GM12878 (cell line): ENCODE measurements at regions not wholly inside any gene's neighbourhood (a gene's known extent, or its start where the extent isn't known, plus 50 kb on each side); places are given as distances from the start of the nearest gene placed in this dataset.

ENCODE experiments used
- EZH2 ChIP-seq: IDR thresholded peaks from 2 replicates; pipeline ENCODE4 v1.6.1; 2012; ENCODE audit warnings: low read depth, mild to moderate bottlenecking, control low read depth, inconsistent platforms, low read length, borderline replicate concordance; ENCODE audit not compliant: control insufficient read depth
- HDAC2 ChIP-seq: fragments of 200-600 bp; sonication (generic); IDR thresholded peaks from 2 replicates; pipeline ENCODE4 v1.6.1; 2017
- MXI1 ChIP-seq: fragments of 150-350 bp; IDR thresholded peaks from 2 replicates; pipeline ENCODE4 v1.6.1; 2011; ENCODE audit warnings: low read depth, mild to moderate bottlenecking, inconsistent platforms, low read length, improper control_type of control experiment
- NFYB ChIP-seq: IDR thresholded peaks from 2 replicates; pipeline ENCODE4 v1.6.1; 2011; ENCODE audit warnings: low read depth, mild to moderate bottlenecking, low read length, improper control_type of control experiment, moderate library complexity; ENCODE audit not compliant: insufficient read depth
- RCOR1 ChIP-seq: conservative IDR thresholded peaks from 2 replicates; pipeline ENCODE4 v1.6.1; 2012; ENCODE audit warnings: low read depth, low read length, improper control_type of control experiment
- SMC3 ChIP-seq: IDR thresholded peaks from 2 replicates; pipeline ENCODE4 v1.6.1; 2011; ENCODE audit warnings: low read length, improper control_type of control experiment, borderline replicate concordance
- TCF12 ChIP-seq: IDR thresholded peaks from 2 replicates; pipeline ENCODE4 v1.6.1; 2011; ENCODE audit warnings: low read depth, mild to moderate bottlenecking, low read length
- ZNF274 ChIP-seq: IDR thresholded peaks from one replicate; pipeline ENCODE4 v1.8.0; 2011; ENCODE audit not compliant: insufficient read length, insufficient read depth
- TF ChIP-seq, protein P1 (sequence below), 3 experiments: IDR thresholded peaks in 2 of 3; conservative IDR thresholded peaks in 1 of 3; 2 replicates each; pipeline ENCODE4 v1.5.1; 2011; ENCODE audit warnings: low read depth in 3 of 3, low read length in 3 of 3, mild to moderate bottlenecking in 3 of 3, control low read depth in 2 of 3, moderate library complexity in 2 of 3, inconsistent platforms in 1 of 3, mixed read lengths in 1 of 3; ENCODE audit not compliant: control insufficient read depth in 2 of 3, insufficient read depth in 1 of 3; ENCODE audit errors: extremely low read depth in 1 of 3

DNA sequence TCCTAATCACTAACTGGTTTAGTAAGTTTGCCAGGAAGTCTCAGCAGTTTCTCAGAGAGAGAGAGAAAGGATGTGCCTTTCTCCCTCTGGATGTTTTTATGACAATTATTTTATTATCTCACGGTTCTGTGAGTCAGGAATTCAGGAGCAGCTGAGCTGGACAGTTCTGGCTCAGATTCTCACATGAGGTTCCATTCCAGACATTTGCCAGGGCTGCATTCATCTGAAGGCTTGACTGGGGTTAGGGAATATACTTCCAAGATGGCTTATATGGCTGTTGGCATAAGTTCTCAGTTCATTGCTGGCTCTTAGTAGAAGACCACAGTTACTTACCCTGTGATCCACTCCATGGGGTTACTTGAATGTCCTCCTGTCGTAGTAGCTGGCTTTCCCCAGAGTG is 101.2 kb upstream of the ATF7IP start:
- TF ChIP-seq, protein P1, sequence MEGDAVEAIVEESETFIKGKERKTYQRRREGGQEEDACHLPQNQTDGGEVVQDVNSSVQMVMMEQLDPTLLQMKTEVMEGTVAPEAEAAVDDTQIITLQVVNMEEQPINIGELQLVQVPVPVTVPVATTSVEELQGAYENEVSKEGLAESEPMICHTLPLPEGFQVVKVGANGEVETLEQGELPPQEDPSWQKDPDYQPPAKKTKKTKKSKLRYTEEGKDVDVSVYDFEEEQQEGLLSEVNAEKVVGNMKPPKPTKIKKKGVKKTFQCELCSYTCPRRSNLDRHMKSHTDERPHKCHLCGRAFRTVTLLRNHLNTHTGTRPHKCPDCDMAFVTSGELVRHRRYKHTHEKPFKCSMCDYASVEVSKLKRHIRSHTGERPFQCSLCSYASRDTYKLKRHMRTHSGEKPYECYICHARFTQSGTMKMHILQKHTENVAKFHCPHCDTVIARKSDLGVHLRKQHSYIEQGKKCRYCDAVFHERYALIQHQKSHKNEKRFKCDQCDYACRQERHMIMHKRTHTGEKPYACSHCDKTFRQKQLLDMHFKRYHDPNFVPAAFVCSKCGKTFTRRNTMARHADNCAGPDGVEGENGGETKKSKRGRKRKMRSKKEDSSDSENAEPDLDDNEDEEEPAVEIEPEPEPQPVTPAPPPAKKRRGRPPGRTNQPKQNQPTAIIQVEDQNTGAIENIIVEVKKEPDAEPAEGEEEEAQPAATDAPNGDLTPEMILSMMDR (IDR thresholded peaks at IDR 0.05 in 2 of 3, conservative IDR thresholded peaks at IDR 0.05 in 1 of 3; ENCODE audit: control insufficient read depth in 2 of 3, extremely low read depth in 1 of 3, insufficient read depth in 1 of 3, low read depth in 3 of 3, low read length in 3 of 3), result no peak
- TF ChIP-seq RCOR1 (no peak), NFYB (no peak), MXI1 (no peak), SMC3 (no peak), TCF12 (no peak), ZNF274 (no peak), HDAC2 (no peak), EZH2 (no peak)
